ENCODE measurements at regions not wholly inside any gene's neighbourhood (a gene's known extent, or its start where the extent isn't known, plus 50 kb on each side); places are given as distances from the start of the nearest gene placed in this dataset.

- H3K9me3 ChIP-seq (ENCODE audit: control insufficient read depth in 2 of 2, insufficient read depth in 1 of 2, low read length in 1 of 2) = no peaks in the 10 kb centered on the region
- no peak for DNase-seq (ENCODE audit: low read depth in 6 of 9, low spot score in 9 of 9)
- H3K4me3 ChIP-seq (ENCODE audit: low read length in 2 of 2) = no peak overlapping the region
- H3K4me1 ChIP-seq (ENCODE audit: control insufficient read depth in 2 of 2, insufficient read depth in 2 of 2, low read length in 2 of 2) = no peaks in the 10 kb centered on the region
- H3K27me3 ChIP-seq (ENCODE audit: control insufficient read depth in 2 of 2, insufficient read depth in 1 of 2, low read length in 1 of 2) = no peaks in the 10 kb centered on the region
- no peaks in the 10 kb centered on the region for H3K36me3 ChIP-seq (ENCODE audit: control insufficient read depth in 2 of 2, insufficient read depth in 2 of 2, low read length in 1 of 2)
- no peak overlapping the region for H3K27ac ChIP-seq (ENCODE audit: low read depth in 1 of 2, low read length in 1 of 2)
- 47% methylated on average over 9 of the region's 9 CpGs for WGBS
Observed at GRCh38 chrX:33339219-33339618, 127.9 kb upstream of the DMD start.

GRCh38 chrX:33336783-33337182 is 125.4 kb upstream of the DMD start:
- DNase-seq (ENCODE audit: low read depth in 6 of 9, low spot score in 9 of 9) = no peak
- H3K4me3 ChIP-seq (ENCODE audit: low read length in 2 of 2) = no peak overlapping the region
- no peaks in the 10 kb centered on the region for H3K27me3 ChIP-seq (ENCODE audit: control insufficient read depth in 2 of 2, insufficient read depth in 1 of 2, low read length in 1 of 2)
- H3K36me3 ChIP-seq (ENCODE audit: control insufficient read depth in 2 of 2, insufficient read depth in 2 of 2, low read length in 1 of 2) = no peaks in the 10 kb centered on the region
- 43% methylated on average over 6 of the region's 6 CpGs for WGBS
- H3K4me1 ChIP-seq (ENCODE audit: control insufficient read depth in 2 of 2, insufficient read depth in 2 of 2, low read length in 2 of 2) = no peaks in the 10 kb centered on the region
- no peaks in the 10 kb centered on the region for H3K9me3 ChIP-seq (ENCODE audit: control insufficient read depth in 2 of 2, insufficient read depth in 1 of 2, low read length in 1 of 2)
- no peak overlapping the region for H3K27ac ChIP-seq (ENCODE audit: low read depth in 1 of 2, low read length in 1 of 2)

- Histone ChIP-seq H3K36me3 (ENCODE audit: control insufficient read depth in 2 of 2, insufficient read depth in 2 of 2, low read length in 1 of 2) (no peaks in the 10 kb centered on the region), H3K9me3 (ENCODE audit: control insufficient read depth in 2 of 2, insufficient read depth in 1 of 2, low read length in 1 of 2) (no peaks in the 10 kb centered on the region), H3K4me1 (ENCODE audit: control insufficient read depth in 2 of 2, insufficient read depth in 2 of 2, low read length in 2 of 2) (no peaks in the 10 kb centered on the region), H3K27ac (ENCODE audit: low read depth in 1 of 2, low read length in 1 of 2) (no peak overlapping the region), H3K27me3 (ENCODE audit: control insufficient read depth in 2 of 2, insufficient read depth in 1 of 2, low read length in 1 of 2) (no peaks in the 10 kb centered on the region), H3K4me3 (ENCODE audit: low read length in 2 of 2) (no peak overlapping the region)
- DNase-seq (ENCODE audit: low read depth in 6 of 9, low spot score in 9 of 9) = no peak
- WGBS = 74% methylated on average over 2 of the region's 2 CpGs
Observed at GRCh38 chrX:33333271-33333670, 121.9 kb upstream of the DMD start.

DNA sequence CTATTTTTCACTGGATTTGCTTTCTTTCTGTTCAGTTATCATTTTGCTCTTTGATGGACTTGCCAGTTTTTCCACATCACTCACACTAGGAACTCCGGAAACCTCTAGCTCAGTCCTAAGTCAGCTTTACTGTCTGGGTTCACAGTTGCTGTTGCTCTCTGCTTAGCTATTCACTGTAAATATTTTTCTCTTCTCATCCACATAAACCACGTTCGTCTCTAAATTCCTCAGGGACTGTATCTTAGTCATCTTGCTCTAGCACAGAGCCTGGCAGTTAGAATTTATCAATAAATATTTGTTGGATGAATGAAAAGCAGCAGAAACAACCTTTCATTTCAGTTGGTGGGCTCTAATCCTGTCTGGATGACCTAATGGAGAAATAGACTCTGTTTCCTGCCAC is 119.4 kb upstream of the DMD start:
- WGBS = 87% methylated on average over 3 of the region's 3 CpGs
- Histone ChIP-seq H3K27me3 (ENCODE audit: control insufficient read depth in 2 of 2, insufficient read depth in 1 of 2, low read length in 1 of 2) (no peaks in the 10 kb centered on the region), H3K4me1 (ENCODE audit: control insufficient read depth in 2 of 2, insufficient read depth in 2 of 2, low read length in 2 of 2) (no peaks in the 10 kb centered on the region), H3K4me3 (ENCODE audit: low read length in 2 of 2) (no peak overlapping the region), H3K36me3 (ENCODE audit: control insufficient read depth in 2 of 2, insufficient read depth in 2 of 2, low read length in 1 of 2) (no peaks in the 10 kb centered on the region), H3K27ac (ENCODE audit: low read depth in 1 of 2, low read length in 1 of 2) (no peak overlapping the region), H3K9me3 (ENCODE audit: control insufficient read depth in 2 of 2, insufficient read depth in 1 of 2, low read length in 1 of 2) (no peaks in the 10 kb centered on the region)
- DNase-seq (ENCODE audit: low read depth in 6 of 9, low spot score in 9 of 9) = no peak

DNA sequence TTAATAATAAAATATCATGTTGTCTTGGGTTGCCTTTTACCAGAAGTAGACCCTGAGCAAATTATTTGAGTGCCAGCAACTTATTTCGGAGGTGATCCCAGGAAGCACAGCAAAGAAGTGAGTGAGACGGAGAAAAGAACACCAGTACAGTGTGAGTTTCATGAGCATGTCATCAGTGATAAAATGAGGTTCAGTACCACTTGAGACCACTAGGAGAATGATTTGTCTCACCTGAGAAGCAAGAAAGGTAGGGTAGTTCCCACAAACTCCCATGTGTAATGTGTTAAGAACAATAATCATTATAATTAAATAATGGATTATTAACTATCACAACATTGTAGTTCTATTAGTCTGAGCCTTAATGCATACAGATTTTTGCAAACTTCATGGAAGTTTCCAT is 112.8 kb upstream of the DMD start:
- Histone ChIP-seq H3K4me3 (ENCODE audit: low read length in 2 of 2) (no peak overlapping the region), H3K27me3 (ENCODE audit: control insufficient read depth in 2 of 2, insufficient read depth in 1 of 2, low read length in 1 of 2) (no peaks in the 10 kb centered on the region), H3K27ac (ENCODE audit: low read depth in 1 of 2, low read length in 1 of 2) (no peak overlapping the region), H3K36me3 (ENCODE audit: control insufficient read depth in 2 of 2, insufficient read depth in 2 of 2, low read length in 1 of 2) (no peaks in the 10 kb centered on the region), H3K4me1 (ENCODE audit: control insufficient read depth in 2 of 2, insufficient read depth in 2 of 2, low read length in 2 of 2) (no peaks in the 10 kb centered on the region), H3K9me3 (ENCODE audit: control insufficient read depth in 2 of 2, insufficient read depth in 1 of 2, low read length in 1 of 2) (no peaks in the 10 kb centered on the region)
- 94% methylated on average over 2 of the region's 2 CpGs for WGBS
- DNase-seq (ENCODE audit: low read depth in 6 of 9, low spot score in 9 of 9) = no peak

- Histone ChIP-seq H3K36me3 (ENCODE audit: control insufficient read depth in 2 of 2, insufficient read depth in 2 of 2, low read length in 1 of 2) (no peaks in the 10 kb centered on the region), H3K4me1 (ENCODE audit: control insufficient read depth in 2 of 2, insufficient read depth in 2 of 2, low read length in 2 of 2) (no peaks in the 10 kb centered on the region), H3K27me3 (ENCODE audit: control insufficient read depth in 2 of 2, insufficient read depth in 1 of 2, low read length in 1 of 2) (no peaks in the 10 kb centered on the region), H3K4me3 (ENCODE audit: low read length in 2 of 2) (no peak overlapping the region), H3K9me3 (ENCODE audit: control insufficient read depth in 2 of 2, insufficient read depth in 1 of 2, low read length in 1 of 2) (no peaks in the 10 kb centered on the region), H3K27ac (ENCODE audit: low read depth in 1 of 2, low read length in 1 of 2) (no peak overlapping the region)
- 94% methylated on average over 2 of the region's 2 CpGs for WGBS
- no peak for DNase-seq (ENCODE audit: low read depth in 6 of 9, low spot score in 9 of 9)
Observed at GRCh38 chrX:33307911-33308354, 96.6 kb upstream of the DMD start.

DNA sequence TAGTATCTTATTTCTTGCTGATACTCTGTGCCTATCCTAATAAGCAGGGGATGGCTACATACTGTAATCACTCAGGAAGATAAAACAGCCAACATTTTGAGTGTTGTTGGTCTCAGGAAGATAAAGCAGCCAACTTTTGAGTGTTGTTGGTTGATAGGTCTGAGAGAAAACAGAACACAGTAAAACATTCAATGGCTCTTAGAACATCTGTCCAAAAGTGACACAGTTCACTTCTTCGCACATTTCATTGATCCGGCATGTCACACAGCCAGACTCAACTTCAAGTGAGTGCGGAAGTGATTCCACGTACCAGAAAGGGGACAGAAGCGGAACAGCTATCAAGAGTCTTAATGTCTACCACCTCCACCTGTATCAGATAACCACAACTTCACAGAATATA is 87.3 kb upstream of the DMD start:
- no peaks in the 10 kb centered on the region for H3K27me3 ChIP-seq (ENCODE audit: control insufficient read depth in 2 of 2, insufficient read depth in 1 of 2, low read length in 1 of 2)
- no peak overlapping the region for H3K4me3 ChIP-seq (ENCODE audit: low read length in 2 of 2)
- no peak for DNase-seq (ENCODE audit: low read depth in 6 of 9, low spot score in 9 of 9)
- H3K27ac ChIP-seq (ENCODE audit: low read depth in 1 of 2, low read length in 1 of 2) = no peak overlapping the region
- H3K36me3 ChIP-seq (ENCODE audit: control insufficient read depth in 2 of 2, insufficient read depth in 2 of 2, low read length in 1 of 2) = no peaks in the 10 kb centered on the region
- no peaks in the 10 kb centered on the region for H3K4me1 ChIP-seq (ENCODE audit: control insufficient read depth in 2 of 2, insufficient read depth in 2 of 2, low read length in 2 of 2)
- H3K9me3 ChIP-seq (ENCODE audit: control insufficient read depth in 2 of 2, insufficient read depth in 1 of 2, low read length in 1 of 2) = no peaks in the 10 kb centered on the region
- 96% methylated on average over 5 of the region's 5 CpGs for WGBS

DNA sequence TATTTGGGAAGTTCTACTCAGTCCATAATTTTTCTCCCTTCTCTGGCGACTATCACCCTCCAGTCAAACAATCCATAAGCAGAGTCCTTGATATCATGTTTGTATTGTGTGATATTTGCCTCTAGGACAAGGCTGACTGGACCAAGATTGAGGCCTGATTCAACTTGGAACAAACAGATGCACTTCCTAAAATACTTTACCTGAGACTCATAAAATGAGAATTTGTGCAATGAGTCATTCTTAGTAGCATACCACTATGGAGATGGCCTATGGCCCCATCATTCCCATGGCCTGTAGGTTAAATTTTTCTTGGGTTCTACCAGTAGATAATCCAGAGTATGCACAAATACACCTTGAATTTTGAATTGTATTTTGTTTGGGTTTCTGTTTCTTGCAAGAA is 74.2 kb upstream of the DMD start:
- 96% methylated on average over 1 of the region's 1 CpG for WGBS
- Histone ChIP-seq H3K4me1 (ENCODE audit: control insufficient read depth in 2 of 2, insufficient read depth in 2 of 2, low read length in 2 of 2) (no peaks in the 10 kb centered on the region), H3K27ac (ENCODE audit: low read depth in 1 of 2, low read length in 1 of 2) (no peak overlapping the region), H3K36me3 (ENCODE audit: control insufficient read depth in 2 of 2, insufficient read depth in 2 of 2, low read length in 1 of 2) (no peaks in the 10 kb centered on the region), H3K4me3 (ENCODE audit: low read length in 2 of 2) (no peak overlapping the region), H3K27me3 (ENCODE audit: control insufficient read depth in 2 of 2, insufficient read depth in 1 of 2, low read length in 1 of 2) (no peaks in the 10 kb centered on the region), H3K9me3 (ENCODE audit: control insufficient read depth in 2 of 2, insufficient read depth in 1 of 2, low read length in 1 of 2) (no peaks in the 10 kb centered on the region)
- DNase-seq (ENCODE audit: low read depth in 6 of 9, low spot score in 9 of 9) = no peak

DNA sequence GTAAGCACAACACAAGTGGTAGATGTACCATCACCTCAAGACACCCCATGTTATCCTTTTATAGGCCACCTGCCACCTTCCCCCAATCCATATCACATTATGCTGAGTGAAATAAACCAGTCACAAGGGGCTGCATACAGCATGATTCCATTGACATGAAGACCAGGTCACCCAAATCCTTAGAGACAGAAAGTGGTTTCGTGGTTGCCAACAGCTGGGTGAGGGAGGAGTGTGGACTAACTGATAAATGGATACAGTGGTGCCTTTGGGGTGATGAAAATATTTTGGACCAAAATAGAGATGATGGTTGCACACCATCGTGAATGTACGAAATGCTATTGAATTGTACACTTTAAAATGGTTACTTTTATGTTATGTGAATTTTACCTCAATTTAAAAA is 65.7 kb upstream of the DMD start:
- no peak for DNase-seq (ENCODE audit: low read depth in 6 of 9, low spot score in 9 of 9)
- H3K4me3 ChIP-seq (ENCODE audit: low read length in 2 of 2) = no peak overlapping the region
- WGBS = 93% methylated on average over 3 of the region's 3 CpGs
- H3K27me3 ChIP-seq (ENCODE audit: control insufficient read depth in 2 of 2, insufficient read depth in 1 of 2, low read length in 1 of 2) = no peaks in the 10 kb centered on the region
- H3K4me1 ChIP-seq (ENCODE audit: control insufficient read depth in 2 of 2, insufficient read depth in 2 of 2, low read length in 2 of 2) = no peaks in the 10 kb centered on the region
- no peaks in the 10 kb centered on the region for H3K36me3 ChIP-seq (ENCODE audit: control insufficient read depth in 2 of 2, insufficient read depth in 2 of 2, low read length in 1 of 2)
- no peak overlapping the region for H3K27ac ChIP-seq (ENCODE audit: low read depth in 1 of 2, low read length in 1 of 2)
- no peaks in the 10 kb centered on the region for H3K9me3 ChIP-seq (ENCODE audit: control insufficient read depth in 2 of 2, insufficient read depth in 1 of 2, low read length in 1 of 2)

GRCh38 chrX:33273535-33273934 is 62.2 kb upstream of the DMD start:
- Histone ChIP-seq H3K27me3 (ENCODE audit: control insufficient read depth in 2 of 2, insufficient read depth in 1 of 2, low read length in 1 of 2) (no peaks in the 10 kb centered on the region), H3K9me3 (ENCODE audit: control insufficient read depth in 2 of 2, insufficient read depth in 1 of 2, low read length in 1 of 2) (no peaks in the 10 kb centered on the region), H3K27ac (ENCODE audit: low read depth in 1 of 2, low read length in 1 of 2) (no peak overlapping the region), H3K4me3 (ENCODE audit: low read length in 2 of 2) (no peak overlapping the region), H3K36me3 (ENCODE audit: control insufficient read depth in 2 of 2, insufficient read depth in 2 of 2, low read length in 1 of 2) (no peaks in the 10 kb centered on the region), H3K4me1 (ENCODE audit: control insufficient read depth in 2 of 2, insufficient read depth in 2 of 2, low read length in 2 of 2) (no peaks in the 10 kb centered on the region)
- WGBS = 93% methylated on average over 1 of the region's 1 CpG
- no peak for DNase-seq (ENCODE audit: low read depth in 6 of 9, low spot score in 9 of 9)

Measured in thymus (tissue), 11 donors.